ENCODE measurements at regions not wholly inside any gene's neighbourhood (a gene's known extent, or its start where the extent isn't known, plus 50 kb on each side); places are given as distances from the start of the nearest gene placed in this dataset.

- TF ChIP-seq POLR2A (IDR thresholded peaks at IDR 0.05; ENCODE audit: low read length) (no peak), GATA1 (IDR thresholded peaks at IDR 0.05; ENCODE audit: low read depth, low read length) (no peak)
Measured at GRCh38 chr16:48052731-48053417, 102.9 kb downstream of the ABCC12 start.

Measured in erythroblast (primary cell).